ENCODE measurements at regions not wholly inside any gene's neighbourhood (a gene's known extent, or its start where the extent isn't known, plus 50 kb on each side); places are given as distances from the start of the nearest gene placed in this dataset.

- no peak for FAIRE-seq
Measured at GRCh38 chr22:47251911-47252310, 489.5 kb downstream of the TBC1D22A start.

GRCh38 chr22:47250995-47251765 is 488.7 kb downstream of the TBC1D22A start:
- FAIRE-seq: no peak

GRCh38 chr22:47249370-47249928 is 487.0 kb downstream of the TBC1D22A start:
- FAIRE-seq: no peak

GRCh38 chr22:47248925-47249324 is 486.5 kb downstream of the TBC1D22A start:
- FAIRE-seq: no peak

GRCh38 chr22:47247579-47248240 is 485.3 kb downstream of the TBC1D22A start:
- FAIRE-seq: no peak

- no peak for FAIRE-seq
Measured at GRCh38 chr22:47245786-47246185, 483.3 kb downstream of the TBC1D22A start.

GRCh38 chr22:47245286-47245685 is 482.8 kb downstream of the TBC1D22A start:
- FAIRE-seq: no peak

- no peak for FAIRE-seq
Measured at GRCh38 chr22:47240116-47240515, 477.7 kb downstream of the TBC1D22A start.

GRCh38 chr22:47239474-47239860 is 477.0 kb downstream of the TBC1D22A start:
- FAIRE-seq: no peak

- FAIRE-seq: no peak
Measured at GRCh38 chr22:47238690-47239473, 476.4 kb downstream of the TBC1D22A start.

- no peak for FAIRE-seq
Measured at GRCh38 chr22:47237890-47238480, 475.5 kb downstream of the TBC1D22A start.

GRCh38 chr22:47236718-47237117 is 474.3 kb downstream of the TBC1D22A start:
- no peak for FAIRE-seq

GRCh38 chr22:47236161-47236560 is 473.7 kb downstream of the TBC1D22A start:
- FAIRE-seq: no peak

GRCh38 chr22:47233316-47234243 is 471.1 kb downstream of the TBC1D22A start:
- FAIRE-seq: no peak

- FAIRE-seq: no peak
Measured at GRCh38 chr22:47232753-47233152, 470.3 kb downstream of the TBC1D22A start.

- FAIRE-seq: no peak
Measured at GRCh38 chr22:47232197-47232596, 469.7 kb downstream of the TBC1D22A start.

- FAIRE-seq: no peak
Measured at GRCh38 chr22:47231759-47232158, 469.3 kb downstream of the TBC1D22A start.

- FAIRE-seq: no peak
Measured at GRCh38 chr22:47230741-47231140, 468.3 kb downstream of the TBC1D22A start.

- no peak for FAIRE-seq
Measured at GRCh38 chr22:47230251-47230650, 467.8 kb downstream of the TBC1D22A start.

GRCh38 chr22:47228767-47229166 is 466.3 kb downstream of the TBC1D22A start:
- FAIRE-seq: no peak

- FAIRE-seq: no peak
Measured at GRCh38 chr22:47225931-47226633, 463.6 kb downstream of the TBC1D22A start.
